ENCODE measurements at regions not wholly inside any gene's neighbourhood (a gene's known extent, or its start where the extent isn't known, plus 50 kb on each side); places are given as distances from the start of the nearest gene placed in this dataset.

DNA sequence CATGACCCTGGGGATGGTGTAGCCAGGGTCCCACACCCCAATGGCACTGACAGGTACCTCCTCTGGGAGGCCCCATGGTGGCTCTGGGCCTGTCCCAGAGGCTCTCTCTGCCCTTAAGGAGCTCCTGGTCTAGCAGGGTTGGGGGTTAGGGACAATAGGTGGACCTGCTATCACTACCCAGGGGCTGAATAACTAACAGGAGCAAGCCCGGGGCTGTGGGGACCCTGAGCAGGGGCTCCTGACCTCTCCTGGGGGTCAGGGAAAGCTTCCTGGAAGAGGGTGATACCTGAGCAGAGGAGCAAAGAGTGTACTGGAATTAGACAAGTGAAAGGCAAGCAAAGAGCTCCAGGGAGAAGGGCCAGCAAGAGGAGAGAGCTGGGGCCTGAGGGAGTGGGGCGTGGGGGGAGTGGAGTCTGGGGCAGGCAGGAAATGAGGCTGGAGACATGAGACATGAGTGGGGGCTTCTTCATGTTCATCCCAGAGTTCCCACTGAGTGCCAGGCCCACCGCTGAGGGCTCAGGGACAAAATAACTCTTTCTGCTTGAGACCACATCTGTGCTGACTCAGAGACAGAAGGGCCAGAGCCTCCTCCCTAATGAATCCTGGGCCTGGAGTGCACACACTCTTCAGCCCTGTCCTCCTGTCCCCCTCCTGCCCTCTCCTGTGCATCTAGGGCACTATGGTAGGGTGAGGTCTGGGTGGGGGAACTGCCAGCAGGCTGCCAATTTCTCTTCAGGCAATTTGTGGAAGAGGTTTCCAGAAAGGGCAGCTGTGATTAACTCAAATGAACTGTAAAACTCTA is 517.6 kb downstream of the PTPRU start:
- TF ChIP-seq, protein P1, sequence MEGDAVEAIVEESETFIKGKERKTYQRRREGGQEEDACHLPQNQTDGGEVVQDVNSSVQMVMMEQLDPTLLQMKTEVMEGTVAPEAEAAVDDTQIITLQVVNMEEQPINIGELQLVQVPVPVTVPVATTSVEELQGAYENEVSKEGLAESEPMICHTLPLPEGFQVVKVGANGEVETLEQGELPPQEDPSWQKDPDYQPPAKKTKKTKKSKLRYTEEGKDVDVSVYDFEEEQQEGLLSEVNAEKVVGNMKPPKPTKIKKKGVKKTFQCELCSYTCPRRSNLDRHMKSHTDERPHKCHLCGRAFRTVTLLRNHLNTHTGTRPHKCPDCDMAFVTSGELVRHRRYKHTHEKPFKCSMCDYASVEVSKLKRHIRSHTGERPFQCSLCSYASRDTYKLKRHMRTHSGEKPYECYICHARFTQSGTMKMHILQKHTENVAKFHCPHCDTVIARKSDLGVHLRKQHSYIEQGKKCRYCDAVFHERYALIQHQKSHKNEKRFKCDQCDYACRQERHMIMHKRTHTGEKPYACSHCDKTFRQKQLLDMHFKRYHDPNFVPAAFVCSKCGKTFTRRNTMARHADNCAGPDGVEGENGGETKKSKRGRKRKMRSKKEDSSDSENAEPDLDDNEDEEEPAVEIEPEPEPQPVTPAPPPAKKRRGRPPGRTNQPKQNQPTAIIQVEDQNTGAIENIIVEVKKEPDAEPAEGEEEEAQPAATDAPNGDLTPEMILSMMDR (IDR thresholded peaks at IDR 0.05) = no peak
- TF ChIP-seq POLR2A (IDR thresholded peaks at IDR 0.05) (no peak), POLR2AphosphoS5 (IDR thresholded peaks at IDR 0.05) (no peak)
